Osteoblast (primary cell): ENCODE measurements at regions not wholly inside any gene's neighbourhood (a gene's known extent, or its start where the extent isn't known, plus 50 kb on each side); places are given as distances from the start of the nearest gene placed in this dataset.

Experiments used
- DNase-seq: peaks from one replicate; pipeline ENCODE4 v3.0.0; 2011; ENCODE audit warnings: low spot score, mixed read lengths; ENCODE audit not compliant: insufficient read length; ENCODE audit errors: missing footprints
- H2AFZ ChIP-seq: 2 replicates; pipeline ENCODE4 v1.6.0; 2011; ENCODE audit warnings: mild to moderate bottlenecking, low read length
- H3K27ac ChIP-seq: 2 replicates; pipeline ENCODE4 v1.5.1; 2011; ENCODE audit warnings: mild to moderate bottlenecking, low read depth, low read length, moderate library complexity
- H3K27me3 ChIP-seq: 2 replicates; pipeline ENCODE4 v1.6.0; 2012; ENCODE audit warnings: mild to moderate bottlenecking, control low read depth, inconsistent platforms, low read length, moderate library complexity; ENCODE audit not compliant: insufficient read depth
- H3K36me3 ChIP-seq: 2 replicates; pipeline ENCODE4 v1.5.1; 2011; ENCODE audit warnings: mild to moderate bottlenecking, low read length, control low read depth, moderate library complexity; ENCODE audit not compliant: insufficient read depth
- H3K4me1 ChIP-seq: 2 replicates; pipeline ENCODE4 v1.5.1; 2011; ENCODE audit warnings: mild to moderate bottlenecking, low read length, control low read depth, moderate library complexity; ENCODE audit not compliant: insufficient read depth
- H3K4me2 ChIP-seq: 2 replicates; pipeline ENCODE4 v1.6.0; 2011; ENCODE audit warnings: mild to moderate bottlenecking, low read length; ENCODE audit not compliant: insufficient read depth
- H3K4me3 ChIP-seq: fragments of 200-600 bp; sonication (generic); 3 replicates; pipeline ENCODE4 v1.5.1; 2012; ENCODE audit warnings: mild to moderate bottlenecking, low read length, inconsistent platforms; ENCODE audit not compliant: insufficient read depth
- H3K79me2 ChIP-seq: 2 replicates; pipeline ENCODE4 v1.6.0; 2012; ENCODE audit warnings: mild to moderate bottlenecking, low read length, control low read depth, inconsistent platforms; ENCODE audit not compliant: insufficient read depth
- H3K9me3 ChIP-seq: 2 replicates; pipeline ENCODE4 v1.5.1; 2011; ENCODE audit warnings: low read depth, low read length, control low read depth
- H4K20me1 ChIP-seq: 2 replicates; pipeline ENCODE4 v1.6.0; 2012; ENCODE audit warnings: mild to moderate bottlenecking, low read length, control low read depth; ENCODE audit not compliant: insufficient read depth
- CTCF ChIP-seq: IDR thresholded peaks from 2 replicates; pipeline ENCODE4 v1.5.1; 2011; ENCODE audit warnings: mild to moderate bottlenecking, low read depth, low read length, moderate library complexity; ENCODE audit errors: extremely low read depth

GRCh38 chr10:59087486-59087885, 89.0 kb upstream of the PHYHIPL start:
- no peak for DNase-seq
- H3K27me3 ChIP-seq = peaks cover 14% of the 10 kb centered on the region
- H3K4me3 ChIP-seq = no peak overlapping the region
- no peaks in the 10 kb centered on the region for H3K9me3 ChIP-seq
- no peak overlapping the region for H2AFZ ChIP-seq
- no peaks in the 10 kb centered on the region for H3K4me1 ChIP-seq
- no peaks in the 10 kb centered on the region for H3K79me2 ChIP-seq
- H3K36me3 ChIP-seq = no peaks in the 10 kb centered on the region
- TF ChIP-seq CTCF = no peak
- H3K4me2 ChIP-seq = no peak overlapping the region
- no peak overlapping the region for H3K27ac ChIP-seq
- H4K20me1 ChIP-seq = no peaks in the 10 kb centered on the region

GRCh38 chr10:59088912-59089573, 87.4 kb upstream of the PHYHIPL start:
- H3K4me1 ChIP-seq = no peaks in the 10 kb centered on the region

GRCh38 chr10:59090817-59091622, 85.4 kb upstream of the PHYHIPL start:
- Histone ChIP-seq H3K27me3 (peaks cover 10% of the 10 kb centered on the region), H3K4me3 (no peak overlapping the region), H3K36me3 (no peaks in the 10 kb centered on the region), H3K27ac (no peak overlapping the region), H3K79me2 (no peaks in the 10 kb centered on the region), H2AFZ (no peak overlapping the region), H3K4me2 (no peak overlapping the region), H3K4me1 (no peaks in the 10 kb centered on the region), H4K20me1 (no peaks in the 10 kb centered on the region), H3K9me3 (no peaks in the 10 kb centered on the region)
- TF ChIP-seq CTCF = no peak
- no peak for DNase-seq

More at GRCh38 chr10:59088912-59089573, 87.4 kb upstream of the PHYHIPL start:
- H3K27me3 ChIP-seq = peaks cover 14% of the 10 kb centered on the region
- H2AFZ ChIP-seq = no peak overlapping the region
- H3K9me3 ChIP-seq = no peaks in the 10 kb centered on the region
- DNase-seq = no peak
- no peak overlapping the region for H3K27ac ChIP-seq
- H3K79me2 ChIP-seq = no peaks in the 10 kb centered on the region
- H3K4me2 ChIP-seq = no peak overlapping the region
- no peaks in the 10 kb centered on the region for H3K36me3 ChIP-seq
- no peak overlapping the region for H3K4me3 ChIP-seq
- H4K20me1 ChIP-seq = no peaks in the 10 kb centered on the region
- no peak for TF ChIP-seq CTCF

- no peak overlapping the region for H3K4me2 ChIP-seq
These were observed 83.0 kb upstream of the PHYHIPL start for GRCh38 chr10:59093461-59093860.

More at GRCh38 chr10:59093461-59093860, 83.0 kb upstream of the PHYHIPL start:
- Histone ChIP-seq H2AFZ (no peak overlapping the region), H3K4me3 (no peak overlapping the region), H3K9me3 (no peaks in the 10 kb centered on the region), H3K4me1 (no peaks in the 10 kb centered on the region), H3K27me3 (peaks cover 8% of the 10 kb centered on the region), H4K20me1 (no peaks in the 10 kb centered on the region), H3K79me2 (no peaks in the 10 kb centered on the region), H3K36me3 (no peaks in the 10 kb centered on the region), H3K27ac (no peak overlapping the region)
- TF ChIP-seq CTCF = no peak
- peak; percentile 57 for DNase-seq
